ENCODE measurements at regions not wholly inside any gene's neighbourhood (a gene's known extent, or its start where the extent isn't known, plus 50 kb on each side); places are given as distances from the start of the nearest gene placed in this dataset.

DNA sequence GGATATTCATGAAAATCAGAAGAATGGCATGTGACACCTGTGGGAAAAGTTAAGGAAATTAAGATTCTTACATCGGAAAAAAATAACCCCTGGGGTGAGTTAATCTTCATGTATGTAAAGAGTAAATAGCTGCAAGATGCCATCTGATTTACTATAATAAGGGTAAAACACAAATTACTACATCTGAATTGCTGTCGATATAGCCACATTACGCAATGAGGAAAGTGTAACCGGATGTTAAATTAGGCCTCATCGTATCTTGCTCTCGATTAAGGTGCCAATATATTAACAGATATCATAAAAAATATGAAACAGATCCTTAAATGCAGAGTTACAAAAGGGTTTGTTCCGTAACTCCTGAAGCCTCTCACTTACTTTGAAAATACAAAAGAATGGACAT lies 87.4 kb upstream of the ID4 start:
- DNase-seq (ENCODE audit: low read depth), result no peak

DNA sequence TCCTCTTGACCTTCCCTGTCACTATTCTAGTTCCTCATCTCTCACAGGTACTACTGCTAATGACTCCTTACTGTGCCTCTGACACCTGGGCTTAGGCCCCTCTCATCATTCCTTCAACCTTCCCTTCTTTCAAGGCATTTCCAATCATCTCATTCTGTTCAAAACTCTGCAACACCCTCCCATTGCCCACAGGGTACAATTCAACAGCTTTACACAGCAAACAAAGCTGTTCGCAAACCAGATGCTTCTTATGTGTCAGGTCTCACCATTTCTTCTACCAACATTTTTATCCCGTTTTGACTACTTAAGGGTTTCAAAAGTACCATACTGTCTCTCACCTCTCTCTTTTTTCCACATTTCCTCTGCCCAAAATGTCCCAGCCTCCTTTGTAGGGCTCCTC lies 84.4 kb upstream of the ID4 start:
- no peak for DNase-seq (ENCODE audit: low read depth)

DNA sequence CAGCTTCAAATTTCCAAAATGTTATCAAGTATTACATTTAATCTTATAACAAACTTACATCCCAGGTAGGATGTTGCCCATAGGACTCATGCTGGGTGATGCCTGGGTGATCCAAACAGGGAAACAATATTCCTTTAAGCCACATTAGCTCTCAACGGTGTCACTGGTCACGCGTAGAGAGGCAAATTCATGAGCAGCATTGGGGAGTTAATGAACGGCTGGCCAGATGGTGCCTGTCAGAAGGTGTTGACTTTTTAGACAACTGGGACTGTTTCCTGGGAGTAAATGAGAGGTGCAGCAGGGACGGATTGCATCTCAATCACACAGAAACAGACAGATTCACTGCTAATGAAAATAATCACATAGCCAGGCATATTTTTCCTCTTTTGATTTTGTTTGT lies 83.3 kb upstream of the ID4 start:
- no peak for DNase-seq (ENCODE audit: low read depth)

DNA sequence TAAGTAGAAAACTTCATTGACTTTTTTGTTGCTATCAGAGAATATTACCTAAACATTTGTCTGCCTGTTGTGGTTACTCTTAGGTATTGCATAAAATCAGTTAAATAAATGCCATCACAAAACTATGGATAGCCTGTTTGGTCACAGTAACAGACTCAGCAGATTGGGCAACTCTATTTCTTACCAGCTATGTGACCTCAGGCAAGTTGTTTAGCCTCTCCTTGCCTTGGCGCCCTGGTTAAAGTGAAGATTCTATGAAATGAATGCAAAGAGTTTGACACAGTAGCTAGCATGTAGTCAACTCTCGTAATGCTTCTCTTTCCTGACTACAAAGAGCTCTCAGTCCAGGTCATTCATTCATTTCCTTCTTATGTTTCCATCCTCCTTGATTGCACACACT lies 82.5 kb upstream of the ID4 start:
- no peak for DNase-seq (ENCODE audit: low read depth)

DNA sequence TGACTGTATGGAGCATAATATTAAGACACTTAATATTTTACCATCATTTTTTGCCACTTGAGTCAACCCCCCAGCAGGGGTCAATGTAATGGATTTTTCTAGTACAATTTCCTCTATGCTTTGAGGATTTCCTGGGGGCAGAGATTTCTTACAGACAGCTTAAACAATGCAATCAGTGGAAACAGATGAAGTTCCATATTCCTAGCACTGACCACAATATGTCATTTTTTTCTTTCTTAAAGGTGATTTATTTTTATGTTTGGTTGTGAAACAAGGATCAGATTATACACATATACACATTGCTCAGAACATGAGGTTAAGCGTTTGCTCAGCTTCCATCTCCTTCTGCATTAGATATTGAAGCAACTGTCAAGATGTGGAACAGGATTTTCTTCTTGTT lies 82.0 kb upstream of the ID4 start:
- DNase-seq (ENCODE audit: low read depth), result no peak

DNA sequence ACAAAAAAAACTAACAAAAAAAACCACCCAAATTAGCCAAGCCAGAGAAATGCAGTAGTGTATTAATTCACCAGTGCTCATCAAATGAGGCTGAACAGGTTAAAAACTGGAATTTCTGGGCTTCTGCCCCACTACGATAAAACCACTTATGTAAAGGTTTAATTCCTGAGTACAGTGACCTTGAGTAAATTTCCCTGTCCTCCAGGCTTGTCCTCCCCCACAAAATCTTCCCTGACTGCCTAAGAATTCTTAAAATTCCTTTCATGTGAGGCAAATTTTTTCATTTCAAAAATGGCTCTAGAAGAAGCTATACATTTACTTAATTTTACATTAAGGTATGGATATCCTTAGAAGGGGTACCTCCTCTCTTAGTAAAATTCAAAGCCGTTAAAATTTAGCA lies 80.1 kb upstream of the ID4 start:
- DNase-seq (ENCODE audit: low read depth), result no peak

DNA sequence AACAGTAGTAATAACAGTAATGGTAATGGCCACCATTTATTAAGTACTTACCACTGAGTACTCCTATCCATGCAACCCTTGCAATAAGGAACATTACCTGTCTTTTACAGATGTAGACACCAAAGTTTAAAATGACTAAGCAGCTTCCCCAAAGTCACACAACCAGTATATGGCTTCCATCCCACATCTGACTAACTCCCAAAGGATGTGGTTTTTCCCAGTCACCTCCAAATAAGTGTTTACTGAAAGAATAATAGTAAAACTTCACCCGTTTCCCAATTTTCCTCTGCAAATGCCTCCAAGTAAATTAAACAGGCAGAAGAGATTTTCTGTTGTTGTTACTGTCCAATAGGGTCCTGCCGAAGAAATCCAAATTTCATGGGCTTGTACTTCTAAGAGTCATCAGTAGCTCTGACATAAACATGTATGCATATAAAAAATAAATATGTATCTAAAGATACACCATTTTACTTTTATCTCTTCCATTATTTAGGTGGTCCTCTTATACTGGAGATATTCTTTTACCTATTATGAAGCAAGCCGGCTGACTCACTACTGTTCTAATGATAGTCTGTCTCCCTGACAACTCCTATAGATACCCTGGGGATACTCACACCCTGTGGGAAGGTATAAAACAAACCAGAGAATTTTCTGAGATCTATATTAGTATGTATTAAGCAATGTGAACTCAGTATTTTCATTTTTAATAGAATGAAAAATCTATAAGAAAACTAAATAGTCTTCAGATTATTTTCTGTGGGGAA lies 77.9 kb upstream of the ID4 start:
- no peak for DNase-seq (ENCODE audit: low read depth)

DNA sequence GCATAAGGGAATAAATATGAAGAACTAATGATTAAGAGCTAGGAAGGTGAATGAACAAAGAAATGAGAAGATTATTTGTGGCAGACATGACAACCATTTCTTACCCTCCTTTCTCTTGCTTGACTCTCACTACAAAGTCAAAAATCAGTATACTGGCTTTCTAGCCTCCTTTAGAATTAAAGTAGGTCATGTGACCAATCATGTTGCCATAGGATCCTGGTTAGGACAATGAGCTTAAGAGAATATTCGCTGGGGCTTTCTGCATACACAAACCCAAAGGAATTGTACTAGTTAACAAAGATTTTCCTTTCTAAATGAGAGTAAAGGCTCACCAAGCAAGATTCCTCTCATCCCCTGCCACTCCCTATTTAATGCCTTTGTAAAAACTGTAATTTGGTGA lies 76.0 kb upstream of the ID4 start:
- no peak for DNase-seq (ENCODE audit: low read depth)

DNA sequence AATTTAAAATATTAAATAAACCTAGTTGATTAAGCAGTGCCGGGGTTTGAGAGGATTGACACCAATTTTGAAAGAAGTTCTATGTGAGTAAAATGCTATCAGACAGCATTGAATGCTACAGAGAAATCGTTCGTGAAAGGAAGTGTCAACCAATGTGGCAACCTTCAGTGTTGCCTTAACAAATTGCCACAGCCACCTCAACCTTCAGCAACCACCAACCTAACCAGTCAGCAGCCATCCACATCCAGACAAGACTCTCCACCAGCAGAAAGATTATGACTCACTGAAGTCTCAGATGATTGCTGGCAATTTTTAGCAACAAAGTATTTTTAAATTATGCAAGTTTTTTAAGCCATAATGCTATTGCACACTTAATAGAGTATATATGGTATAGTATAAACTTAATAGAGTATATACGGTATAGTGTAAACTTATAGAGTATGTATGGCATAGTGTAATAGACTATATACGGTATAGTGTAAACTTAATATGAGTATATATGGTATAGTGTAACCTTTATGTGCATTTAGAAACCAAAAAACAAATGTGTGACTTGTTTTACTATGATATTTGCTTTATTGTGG lies 65.3 kb upstream of the ID4 start:
- DNase-seq (ENCODE audit: low read depth), result no peak

DNA sequence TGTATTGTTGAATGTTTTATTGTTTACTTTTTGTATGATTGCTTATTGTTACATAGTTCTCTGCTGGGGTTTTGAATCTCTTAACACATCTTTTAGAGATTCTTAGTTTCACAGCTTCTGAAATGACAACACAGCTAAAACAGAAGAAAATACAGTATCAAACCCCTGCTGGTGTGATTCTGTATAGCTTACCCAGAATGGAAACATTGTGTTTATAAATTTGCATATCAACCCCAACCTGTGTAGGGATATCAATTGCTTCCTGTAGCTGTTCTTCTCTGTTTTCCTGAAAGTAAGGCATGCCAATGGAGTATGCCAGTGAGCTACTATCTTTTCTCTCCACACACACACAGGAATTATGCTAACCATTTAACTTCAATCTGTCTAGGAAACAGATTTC lies 64.3 kb upstream of the ID4 start:
- no peak for DNase-seq (ENCODE audit: low read depth)

DNA sequence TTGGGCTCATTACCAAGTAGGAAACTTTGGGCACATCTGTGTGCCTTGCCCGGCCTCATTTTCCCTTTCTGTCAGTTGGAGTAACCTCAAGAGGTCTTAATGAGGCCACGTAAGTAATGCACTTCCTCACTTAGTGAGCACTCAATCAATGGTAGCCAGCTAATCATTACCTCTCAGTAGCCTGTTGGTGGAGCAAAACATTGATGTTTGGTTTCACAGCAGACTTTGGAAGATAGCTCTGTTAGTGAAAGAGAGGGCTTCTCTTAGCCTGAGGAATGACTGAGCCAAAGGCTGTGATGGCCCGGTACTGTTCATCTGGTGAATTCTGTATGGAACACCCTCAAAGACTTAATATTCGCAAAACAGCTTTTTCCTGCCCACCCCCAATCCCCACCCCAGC lies 55.9 kb upstream of the ID4 start:
- DNase-seq (ENCODE audit: low read depth), result no peak

DNA sequence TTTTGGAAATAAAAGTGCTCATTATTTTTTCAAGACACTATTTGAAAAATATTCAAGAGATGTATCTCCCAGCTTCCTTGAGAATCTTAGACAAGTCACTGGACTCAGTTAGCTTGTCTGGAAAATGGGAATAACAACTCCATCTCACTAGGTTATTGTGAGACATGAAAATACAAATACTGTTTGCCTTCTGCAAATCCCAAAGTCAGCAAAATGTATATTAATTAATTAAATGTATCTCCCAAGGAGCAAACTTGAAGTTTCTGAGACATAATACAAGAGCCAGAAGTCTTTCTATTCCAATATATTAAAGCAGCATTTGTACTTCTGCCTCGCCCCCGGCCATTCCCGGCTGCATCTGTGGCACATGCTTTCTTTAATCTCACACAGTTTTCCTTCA lies 54.6 kb upstream of the ID4 start:
- no peak for DNase-seq (ENCODE audit: low read depth)
